ENCODE measurements at regions not wholly inside any gene's neighbourhood (a gene's known extent, or its start where the extent isn't known, plus 50 kb on each side); places are given as distances from the start of the nearest gene placed in this dataset.
A peak's percentile ranks its signal among the peaks of the same experiment; 100 is the strongest.

DNA sequence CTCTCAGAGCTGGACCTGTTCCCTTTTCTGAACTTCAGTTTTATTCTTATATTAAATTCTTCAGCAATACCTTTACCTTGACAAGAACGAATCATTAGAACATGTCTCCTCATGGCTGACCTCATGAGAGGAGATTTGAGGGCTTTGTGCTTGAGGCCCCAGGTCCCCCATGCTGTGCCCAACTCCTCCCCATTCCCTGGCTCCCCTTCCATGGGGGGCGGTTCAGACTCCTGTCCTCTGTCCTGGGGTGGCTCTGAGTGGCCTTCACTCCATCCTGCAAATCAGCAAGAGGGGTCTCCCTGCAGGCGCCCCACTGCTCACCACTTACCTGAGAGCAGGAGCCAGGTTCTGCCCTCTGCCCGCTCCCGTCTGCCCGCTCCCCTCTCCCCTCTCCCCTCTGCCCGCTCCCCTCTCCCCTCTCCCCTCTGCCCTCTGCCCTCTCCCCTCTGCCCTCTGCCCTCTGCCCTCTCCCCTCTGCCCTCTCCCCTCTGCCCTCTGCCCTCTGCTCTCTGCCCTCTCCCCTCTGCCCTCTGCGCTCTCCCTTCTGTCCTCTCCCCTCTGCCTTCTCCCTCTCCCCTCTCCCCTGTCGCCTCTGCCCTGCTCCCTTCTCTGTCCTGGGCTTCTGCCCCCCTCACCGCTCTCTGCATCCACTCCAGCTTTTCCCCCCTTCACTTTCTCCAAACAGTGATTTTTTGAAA lies 98.7 kb upstream of the ALKAL2 start:
- H3K27me3 Mint-ChIP-seq (ENCODE audit: low read depth, poor library complexity), result peaks cover 18% of the 10 kb centered on the region

GRCh38 chr2:385785-386184 lies 97.9 kb upstream of the ALKAL2 start:
- no peak for TF ChIP-seq CTCF (IDR thresholded peaks at IDR 0.05)
- Mint-ChIP-seq H3K4me1 (peaks cover 33% of the 10 kb centered on the region), H3K27ac (peak overlapping the region; percentile 80), H3K4me3 (no peak overlapping the region), H3K9me3 (peaks cover 4% of the 10 kb centered on the region), H3K27me3 (ENCODE audit: low read depth, poor library complexity) (peaks cover 26% of the 10 kb centered on the region), H3K36me3 (ENCODE audit: low read depth) (no peaks in the 10 kb centered on the region)
- DNase-seq, result no peak

More for the DNA sequence above, 98.7 kb upstream of the ALKAL2 start:
- TF ChIP-seq CTCF (IDR thresholded peaks at IDR 0.05), result no peak
- Mint-ChIP-seq H3K4me3 (no peak overlapping the region), H3K36me3 (ENCODE audit: low read depth) (no peaks in the 10 kb centered on the region), H3K4me1 (peaks cover 38% of the 10 kb centered on the region), H3K27ac (peak overlapping the region; percentile 80), H3K9me3 (peaks cover 4% of the 10 kb centered on the region)
- no peak for DNase-seq

DNA sequence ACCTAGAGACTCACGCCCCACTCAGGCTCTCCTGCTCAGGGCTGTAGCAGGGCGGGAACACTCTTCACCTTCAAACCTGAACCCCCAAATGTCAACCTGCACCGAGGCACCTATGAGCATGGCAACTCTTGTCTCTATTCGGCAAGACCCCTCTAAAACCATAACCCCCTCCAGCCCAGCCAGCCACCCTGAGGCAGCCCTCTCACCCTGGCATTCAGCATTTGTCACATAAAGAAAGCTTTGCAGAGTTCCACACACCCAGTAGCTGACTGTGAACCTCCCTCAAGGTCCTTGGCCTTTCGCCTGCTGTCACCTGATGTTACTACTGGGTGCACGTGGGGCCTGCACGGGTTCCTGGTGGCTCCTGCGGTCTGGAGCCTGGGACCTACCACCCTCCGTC lies 97.2 kb upstream of the ALKAL2 start:
- Mint-ChIP-seq H3K27ac (no peak overlapping the region), H3K4me1 (peaks cover 33% of the 10 kb centered on the region), H3K9me3 (peaks cover 4% of the 10 kb centered on the region), H3K27me3 (ENCODE audit: low read depth, poor library complexity) (peaks cover 31% of the 10 kb centered on the region), H3K36me3 (ENCODE audit: low read depth) (no peaks in the 10 kb centered on the region), H3K4me3 (no peak overlapping the region)
- no peak for TF ChIP-seq CTCF (IDR thresholded peaks at IDR 0.05)
- DNase-seq, result no peak

DNA sequence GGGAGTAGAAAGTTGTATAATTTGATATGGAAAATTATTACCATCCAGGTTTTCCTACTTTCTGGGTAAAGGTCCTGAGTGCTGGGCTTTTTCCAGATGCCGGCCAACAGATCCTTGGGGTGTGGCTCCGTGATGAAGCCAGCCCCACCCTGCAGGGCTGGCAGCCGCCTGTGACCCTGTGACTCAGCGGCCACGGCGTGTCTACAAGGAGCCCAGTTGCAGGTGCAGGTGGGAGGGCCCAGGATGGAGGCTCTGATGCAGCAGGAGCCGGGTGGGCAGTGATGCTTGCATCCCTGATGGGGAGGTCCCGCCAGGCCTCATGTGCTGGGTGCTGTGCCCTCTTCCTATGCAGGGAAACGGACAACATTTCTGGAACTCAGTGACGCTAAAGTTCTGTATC lies 96.0 kb upstream of the ALKAL2 start:
- peaks cover 10% of the 10 kb centered on the region for H3K9me3 Mint-ChIP-seq
- H3K4me1 Mint-ChIP-seq, result peaks cover 33% of the 10 kb centered on the region
- H3K4me3 Mint-ChIP-seq, result no peak overlapping the region
- H3K27ac Mint-ChIP-seq, result no peak overlapping the region
- peaks cover 31% of the 10 kb centered on the region for H3K27me3 Mint-ChIP-seq (ENCODE audit: low read depth, poor library complexity)
- no peak for DNase-seq
- H3K36me3 Mint-ChIP-seq (ENCODE audit: low read depth), result no peaks in the 10 kb centered on the region
- TF ChIP-seq CTCF (IDR thresholded peaks at IDR 0.05), result no peak

DNA sequence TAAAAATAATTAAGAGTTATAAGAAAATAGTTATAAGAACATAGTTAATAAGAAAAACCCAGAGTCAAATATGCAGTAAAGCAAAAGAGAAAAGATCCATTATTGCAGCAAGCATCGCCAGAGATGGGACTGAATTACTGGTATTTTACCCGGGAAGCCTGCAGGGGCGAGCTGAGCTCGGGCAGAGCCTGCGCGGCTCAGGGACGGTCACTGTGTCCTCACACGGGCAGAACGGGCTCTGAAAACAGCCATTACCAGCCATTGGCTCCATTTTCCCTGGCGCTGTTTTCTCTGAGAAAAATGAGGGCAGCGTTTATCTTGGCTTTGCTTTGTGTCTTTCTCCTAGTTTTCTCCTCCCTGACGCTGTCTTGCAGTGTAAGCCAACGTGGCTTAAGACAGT lies 95.3 kb upstream of the ALKAL2 start:
- no peak overlapping the region for H3K27ac Mint-ChIP-seq
- DNase-seq, result peak; percentile 44
- H3K4me3 Mint-ChIP-seq, result no peak overlapping the region
- peak; percentile 15 for TF ChIP-seq CTCF (IDR thresholded peaks at IDR 0.05)
- H3K27me3 Mint-ChIP-seq (ENCODE audit: low read depth, poor library complexity), result peaks cover 31% of the 10 kb centered on the region
- peaks cover 16% of the 10 kb centered on the region for H3K9me3 Mint-ChIP-seq
- H3K4me1 Mint-ChIP-seq, result peaks cover 33% of the 10 kb centered on the region
- H3K36me3 Mint-ChIP-seq (ENCODE audit: low read depth), result peaks cover 5% of the 10 kb centered on the region

- Mint-ChIP-seq H3K27ac (no peak overlapping the region), H3K36me3 (ENCODE audit: low read depth) (peaks cover 5% of the 10 kb centered on the region), H3K27me3 (ENCODE audit: low read depth, poor library complexity) (peaks cover 31% of the 10 kb centered on the region), H3K9me3 (peaks cover 21% of the 10 kb centered on the region), H3K4me1 (peaks cover 33% of the 10 kb centered on the region), H3K4me3 (no peak overlapping the region)
- no peak for TF ChIP-seq CTCF (IDR thresholded peaks at IDR 0.05)
- DNase-seq, result no peak
Measured at GRCh38 chr2:382728-383022, 94.8 kb upstream of the ALKAL2 start.

Measured in nephron progenitor cell (in vitro differentiated cells).